ENCODE measurements at regions not wholly inside any gene's neighbourhood (a gene's known extent, or its start where the extent isn't known, plus 50 kb on each side); places are given as distances from the start of the nearest gene placed in this dataset.
A peak's percentile ranks its signal among the peaks of the same experiment; 100 is the strongest.

DNA sequence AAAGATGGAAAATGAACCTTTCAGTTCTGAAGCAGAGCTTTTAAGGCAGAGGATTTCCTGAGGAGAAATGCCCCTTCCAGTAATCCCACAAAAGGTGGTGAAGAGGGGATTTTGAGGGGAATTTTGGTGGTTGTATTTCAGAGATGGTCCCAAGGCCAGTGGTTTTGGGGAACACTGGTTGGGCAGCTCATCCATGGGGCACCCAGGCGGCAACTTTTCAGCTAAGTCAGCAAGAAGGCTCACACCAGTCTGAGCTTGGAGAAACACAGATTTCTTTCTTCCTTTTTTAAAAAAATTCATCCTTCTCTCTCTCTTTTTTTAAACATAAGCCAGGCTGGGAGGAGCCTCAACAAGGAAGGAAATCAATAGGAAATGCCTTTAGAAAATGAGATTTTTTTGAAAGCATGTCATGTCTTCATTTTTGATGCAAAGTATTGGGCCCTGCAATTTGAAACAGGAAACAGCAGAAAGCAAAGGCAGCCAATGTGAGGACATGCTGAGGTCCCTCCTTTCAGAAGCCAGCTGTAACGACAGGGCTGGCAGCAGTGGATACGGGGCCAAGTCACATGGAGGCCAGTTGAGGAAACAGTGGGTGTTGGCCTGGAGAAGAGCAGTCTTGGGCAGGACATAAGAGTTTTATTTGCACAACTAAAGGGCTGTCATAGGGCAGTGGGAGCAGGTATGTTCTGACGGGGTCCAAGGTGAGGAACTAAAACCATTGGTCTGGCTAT lies 155.3 kb upstream of the KLF4 start:
- DNase-seq (ENCODE audit: low read depth, low spot score), result no peak
- Histone ChIP-seq H3K27me3 (ENCODE audit: insufficient read depth, insufficient read length) (no peaks in the 10 kb centered on the region), H3K9ac (ENCODE audit: insufficient read length, low read depth) (no peak overlapping the region), H3K36me3 (ENCODE audit: insufficient read depth, insufficient read length, low read length) (no peaks in the 10 kb centered on the region), H3K4me1 (ENCODE audit: insufficient read depth, insufficient read length) (no peaks in the 10 kb centered on the region), H3K9me3 (ENCODE audit: insufficient read depth, low read length) (no peaks in the 10 kb centered on the region), H3K4me3 (ENCODE audit: insufficient read length, low read depth) (no peak overlapping the region)
- TF ChIP-seq ZNF274 (IDR thresholded peaks at IDR 0.05; ENCODE audit: low read depth, low read length) (no peak), YY1 (IDR thresholded peaks at IDR 0.05; ENCODE audit: insufficient read depth, insufficient read length) (no peak), SUZ12 (IDR thresholded peaks at IDR 0.05; ENCODE audit: extremely low read depth, insufficient read depth, insufficient read length) (no peak)

DNA sequence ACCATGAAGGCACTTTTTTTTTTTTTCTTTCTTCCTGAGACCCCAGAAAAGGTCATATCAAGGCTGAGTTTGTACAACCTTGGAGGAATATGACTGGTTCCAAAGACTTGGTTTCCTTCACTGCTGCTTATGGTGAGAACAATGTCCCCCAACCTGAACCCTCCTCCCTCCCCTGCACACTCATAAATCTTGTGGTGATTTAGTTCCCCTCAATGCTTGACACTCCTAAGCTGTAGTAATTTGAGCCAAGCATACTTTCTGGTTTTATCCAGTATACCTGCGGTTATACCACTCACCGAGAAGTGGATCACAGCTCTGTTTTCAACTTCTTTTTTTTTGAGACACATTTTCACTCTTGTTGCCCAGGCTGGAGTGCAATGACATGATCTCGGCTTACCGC lies 149.9 kb upstream of the KLF4 start:
- Histone ChIP-seq H3K4me3 (ENCODE audit: insufficient read length, low read depth) (no peak overlapping the region), H3K4me1 (ENCODE audit: insufficient read depth, insufficient read length) (no peaks in the 10 kb centered on the region), H3K9me3 (ENCODE audit: insufficient read depth, low read length) (no peaks in the 10 kb centered on the region), H3K9ac (ENCODE audit: insufficient read length, low read depth) (no peak overlapping the region), H3K27me3 (ENCODE audit: insufficient read depth, insufficient read length) (peaks cover 12% of the 10 kb centered on the region), H3K36me3 (ENCODE audit: insufficient read depth, insufficient read length, low read length) (no peaks in the 10 kb centered on the region)
- DNase-seq (ENCODE audit: low read depth, low spot score), result no peak
- TF ChIP-seq SUZ12 (IDR thresholded peaks at IDR 0.05; ENCODE audit: extremely low read depth, insufficient read depth, insufficient read length) (no peak), YY1 (IDR thresholded peaks at IDR 0.05; ENCODE audit: insufficient read depth, insufficient read length) (no peak), ZNF274 (IDR thresholded peaks at IDR 0.05; ENCODE audit: low read depth, low read length) (no peak)

DNA sequence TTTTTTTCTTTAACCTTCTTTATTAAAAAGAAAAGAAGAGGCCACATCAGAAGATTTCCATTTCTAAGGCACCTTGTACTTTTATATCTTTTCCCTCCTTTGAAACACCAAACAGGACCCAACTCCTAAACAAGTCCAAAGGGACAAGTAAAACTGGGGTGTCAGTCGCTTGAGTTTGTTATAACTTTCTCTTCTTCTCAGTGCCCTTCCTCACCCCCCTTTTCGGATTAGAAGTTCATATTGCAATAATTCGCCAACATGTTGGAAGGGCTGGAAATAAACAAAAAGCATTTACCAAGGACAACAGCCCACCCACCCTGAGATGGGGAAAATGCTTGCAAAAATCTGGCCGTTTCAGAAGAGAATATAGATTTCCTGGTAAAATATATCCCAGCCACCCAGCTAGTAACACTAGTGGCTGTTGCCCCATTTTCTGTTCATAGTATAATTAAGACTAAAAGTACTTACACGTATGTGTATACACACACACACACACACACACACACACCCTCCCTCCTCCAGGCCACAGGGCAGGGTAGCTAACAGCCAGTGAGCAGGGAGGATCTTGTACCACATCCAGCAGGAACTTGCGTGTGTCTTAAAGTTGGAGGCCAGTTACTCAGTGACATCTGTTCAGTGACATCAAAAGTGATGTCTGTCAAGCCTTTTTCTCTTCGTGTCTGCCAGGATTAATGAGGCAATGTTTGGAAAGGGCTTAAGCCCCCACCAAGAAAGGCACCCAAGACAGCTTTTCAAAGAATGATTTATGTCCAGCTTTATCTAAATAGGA lies 149.1 kb upstream of the KLF4 start:
- peaks cover 12% of the 10 kb centered on the region for H3K27me3 ChIP-seq (ENCODE audit: insufficient read depth, insufficient read length)
- no peaks in the 10 kb centered on the region for H3K4me1 ChIP-seq (ENCODE audit: insufficient read depth, insufficient read length)
- H3K36me3 ChIP-seq (ENCODE audit: insufficient read depth, insufficient read length, low read length), result no peaks in the 10 kb centered on the region
- peak overlapping the region; percentile 44 for H3K4me3 ChIP-seq (ENCODE audit: insufficient read length, low read depth)
- peak overlapping the region; percentile 27 for H3K9ac ChIP-seq (ENCODE audit: insufficient read length, low read depth)
- no peaks in the 10 kb centered on the region for H3K9me3 ChIP-seq (ENCODE audit: insufficient read depth, low read length)
- TF ChIP-seq ZNF274 (IDR thresholded peaks at IDR 0.05; ENCODE audit: low read depth, low read length) (no peak), YY1 (IDR thresholded peaks at IDR 0.05; ENCODE audit: insufficient read depth, insufficient read length) (no peak), SUZ12 (IDR thresholded peaks at IDR 0.05; ENCODE audit: extremely low read depth, insufficient read depth, insufficient read length) (no peak)
- no peak for DNase-seq (ENCODE audit: low read depth, low spot score)

DNA sequence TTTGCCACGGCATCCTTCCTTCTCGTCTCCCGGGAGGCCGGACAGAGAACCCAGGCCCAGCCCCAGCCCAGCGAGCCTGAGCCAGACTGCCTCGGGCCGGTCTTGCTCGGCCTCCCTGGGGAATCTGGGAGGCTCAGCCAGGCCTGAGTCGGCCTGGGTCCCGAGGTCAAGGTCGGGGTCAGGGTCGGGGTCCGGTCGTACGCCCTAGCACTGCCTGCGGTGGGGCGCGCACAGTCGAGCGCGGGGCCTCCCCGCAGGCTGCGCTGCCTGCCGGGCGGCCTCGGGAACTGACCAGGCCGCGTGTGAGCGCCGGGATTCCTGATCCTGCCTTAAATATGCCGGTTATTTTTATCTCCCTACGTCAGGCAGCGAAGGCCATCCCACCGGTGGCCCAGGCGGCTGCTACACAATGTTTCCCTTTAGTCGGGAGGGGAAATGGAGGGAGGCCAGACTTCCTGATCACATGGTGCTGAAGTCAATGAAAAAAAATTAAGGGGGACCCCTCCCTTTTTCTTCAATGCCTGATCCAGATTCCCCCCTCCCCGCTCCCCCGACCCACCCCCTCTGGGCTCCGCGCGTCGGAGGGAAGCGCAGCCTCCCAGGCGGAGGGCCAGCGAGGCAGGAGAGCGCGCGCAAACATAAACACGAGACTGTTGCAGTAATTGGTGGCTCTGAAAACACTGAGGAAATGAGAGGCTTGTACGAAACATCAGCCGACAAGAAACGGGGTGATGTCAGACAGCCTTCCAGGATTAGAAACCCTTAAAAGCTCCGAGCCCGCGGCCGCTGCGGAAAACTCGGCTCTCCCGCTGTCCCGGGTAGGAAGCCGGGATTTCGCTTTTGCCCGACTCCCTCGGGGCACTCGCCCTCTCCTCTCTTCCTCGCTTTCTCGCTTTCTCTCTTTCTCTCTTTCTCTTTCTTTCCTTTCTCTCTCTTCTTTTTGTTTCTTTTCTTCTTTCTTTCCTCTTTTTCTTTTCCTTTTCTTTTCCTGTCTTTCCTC lies 148.2 kb upstream of the KLF4 start:
- Histone ChIP-seq H3K9me3 (ENCODE audit: insufficient read depth, low read length) (no peaks in the 10 kb centered on the region), H3K4me3 (ENCODE audit: insufficient read length, low read depth) (peak overlapping the region; percentile 44), H3K4me1 (ENCODE audit: insufficient read depth, insufficient read length) (no peaks in the 10 kb centered on the region), H3K27me3 (ENCODE audit: insufficient read depth, insufficient read length) (peaks cover 12% of the 10 kb centered on the region), H3K36me3 (ENCODE audit: insufficient read depth, insufficient read length, low read length) (no peaks in the 10 kb centered on the region), H3K9ac (ENCODE audit: insufficient read length, low read depth) (peak overlapping the region; percentile 89)
- peak; percentile 43 for DNase-seq (ENCODE audit: low read depth, low spot score)
- TF ChIP-seq ZNF274 (IDR thresholded peaks at IDR 0.05; ENCODE audit: low read depth, low read length) (no peak), SUZ12 (IDR thresholded peaks at IDR 0.05; ENCODE audit: extremely low read depth, insufficient read depth, insufficient read length) (no peak), YY1 (IDR thresholded peaks at IDR 0.05; ENCODE audit: insufficient read depth, insufficient read length) (no peak)

DNA sequence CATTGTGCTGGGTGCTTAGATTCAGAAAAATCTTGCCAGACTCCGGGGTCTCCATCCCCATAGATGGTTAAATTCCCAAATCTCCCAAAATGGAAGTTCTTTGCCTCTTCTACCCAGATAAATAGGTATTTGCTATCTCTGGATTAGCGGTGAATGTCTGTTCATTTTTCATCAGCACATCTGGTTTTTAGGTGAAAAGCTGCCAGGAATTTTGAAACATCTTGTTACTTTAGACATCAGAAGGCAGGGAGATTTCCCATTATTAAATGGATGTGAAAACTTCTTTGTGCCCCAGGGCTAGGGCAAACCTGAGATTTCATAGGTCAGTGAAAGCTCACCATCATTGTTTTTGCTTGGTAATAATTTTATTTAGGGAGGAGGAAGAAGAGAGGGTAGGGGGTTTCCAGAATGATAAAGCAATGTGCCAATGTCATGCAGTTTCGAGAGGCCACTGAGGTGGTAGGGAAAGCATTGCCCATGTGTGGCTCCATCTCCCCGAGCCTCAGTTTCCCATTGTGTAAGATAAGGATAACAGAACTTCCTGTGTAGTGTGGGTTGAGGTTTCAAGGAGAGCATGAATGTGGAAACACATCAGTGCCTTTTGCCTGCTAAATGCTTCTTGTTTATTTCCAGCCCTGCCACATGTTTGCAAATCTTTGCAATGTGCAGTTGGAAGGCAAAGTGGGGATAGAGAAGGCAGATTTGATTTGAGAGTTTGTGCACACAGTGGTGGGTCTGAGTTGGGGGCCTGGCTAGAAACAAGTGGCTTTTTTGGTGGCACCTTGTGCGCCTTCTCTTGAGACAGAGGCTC lies 147.2 kb upstream of the KLF4 start:
- Histone ChIP-seq H3K4me1 (ENCODE audit: insufficient read depth, insufficient read length) (peaks cover 3% of the 10 kb centered on the region), H3K9ac (ENCODE audit: insufficient read length, low read depth) (peak overlapping the region; percentile 89), H3K9me3 (ENCODE audit: insufficient read depth, low read length) (no peaks in the 10 kb centered on the region), H3K4me3 (ENCODE audit: insufficient read length, low read depth) (no peak overlapping the region), H3K36me3 (ENCODE audit: insufficient read depth, insufficient read length, low read length) (no peaks in the 10 kb centered on the region), H3K27me3 (ENCODE audit: insufficient read depth, insufficient read length) (peaks cover 12% of the 10 kb centered on the region)
- no peak for TF ChIP-seq YY1 (IDR thresholded peaks at IDR 0.05; ENCODE audit: insufficient read depth, insufficient read length)
- TF ChIP-seq SUZ12 (IDR thresholded peaks at IDR 0.05; ENCODE audit: extremely low read depth, insufficient read depth, insufficient read length), result no peak
- TF ChIP-seq ZNF274 (IDR thresholded peaks at IDR 0.05; ENCODE audit: low read depth, low read length), result no peak
- no peak for DNase-seq (ENCODE audit: low read depth, low spot score)

DNA sequence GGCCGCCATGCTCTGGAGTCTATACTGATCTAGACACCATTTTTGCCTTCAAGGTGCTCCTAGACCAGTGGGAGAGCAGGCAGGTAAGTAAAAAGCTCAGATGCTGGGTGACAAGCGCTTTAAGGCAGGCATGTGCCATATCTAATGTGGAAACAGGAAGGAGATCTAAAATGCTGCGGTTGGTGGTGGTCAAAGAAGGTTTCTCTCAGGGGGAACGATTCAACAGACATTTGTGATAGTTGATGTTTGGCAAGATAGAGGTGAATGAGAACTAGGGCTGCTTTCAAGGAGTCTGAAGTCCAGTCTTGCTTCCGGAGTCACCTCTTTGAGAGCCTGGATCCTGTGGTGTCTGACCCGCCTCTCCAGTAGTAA lies 146.2 kb upstream of the KLF4 start:
- Histone ChIP-seq H3K36me3 (ENCODE audit: insufficient read depth, insufficient read length, low read length) (no peaks in the 10 kb centered on the region), H3K27me3 (ENCODE audit: insufficient read depth, insufficient read length) (peaks cover 12% of the 10 kb centered on the region), H3K4me3 (ENCODE audit: insufficient read length, low read depth) (no peak overlapping the region), H3K9me3 (ENCODE audit: insufficient read depth, low read length) (no peaks in the 10 kb centered on the region), H3K9ac (ENCODE audit: insufficient read length, low read depth) (no peak overlapping the region), H3K4me1 (ENCODE audit: insufficient read depth, insufficient read length) (peaks cover 6% of the 10 kb centered on the region)
- TF ChIP-seq YY1 (IDR thresholded peaks at IDR 0.05; ENCODE audit: insufficient read depth, insufficient read length) (no peak), ZNF274 (IDR thresholded peaks at IDR 0.05; ENCODE audit: low read depth, low read length) (no peak), SUZ12 (IDR thresholded peaks at IDR 0.05; ENCODE audit: extremely low read depth, insufficient read depth, insufficient read length) (no peak)
- no peak for DNase-seq (ENCODE audit: low read depth, low spot score)

All from NT2/D1 (cell line).